ENCODE measurements at regions not wholly inside any gene's neighbourhood (a gene's known extent, or its start where the extent isn't known, plus 50 kb on each side); places are given as distances from the start of the nearest gene placed in this dataset.

DNA sequence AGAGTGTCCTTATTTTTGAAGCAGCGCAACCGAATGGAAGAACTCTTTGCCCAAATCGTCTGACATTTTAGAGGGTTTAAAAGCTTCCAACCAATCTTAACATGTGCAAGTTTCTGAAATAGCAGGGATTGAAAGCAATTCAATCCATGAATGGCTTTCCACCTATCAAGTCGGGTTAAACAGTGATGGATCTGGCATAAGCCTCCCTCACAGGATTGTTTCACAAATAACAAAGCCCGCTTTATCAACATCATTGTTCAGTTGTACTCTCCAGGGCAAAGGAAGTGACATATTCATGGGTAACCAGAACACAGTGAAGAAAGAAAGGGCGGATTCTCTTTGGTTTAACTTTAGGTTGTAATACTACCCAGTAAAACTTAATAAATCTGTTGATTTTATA lies 497.3 kb downstream of the MTRR start:
- TF ChIP-seq ZNF274 (IDR thresholded peaks at IDR 0.05; ENCODE audit: low read depth, low read length) (no peak), SUZ12 (IDR thresholded peaks at IDR 0.05; ENCODE audit: extremely low read depth, insufficient read depth, insufficient read length) (no peak), YY1 (IDR thresholded peaks at IDR 0.05; ENCODE audit: insufficient read depth, insufficient read length) (no peak)
